ENCODE measurements at regions not wholly inside any gene's neighbourhood (a gene's known extent, or its start where the extent isn't known, plus 50 kb on each side); places are given as distances from the start of the nearest gene placed in this dataset.
A peak's percentile ranks its signal among the peaks of the same experiment; 100 is the strongest.

- Mint-ChIP-seq H3K27me3 (peaks cover 32% of the 10 kb centered on the region), H3K4me3 (no peak overlapping the region), H3K36me3 (ENCODE audit: low read depth) (no peaks in the 10 kb centered on the region), H3K4me1 (no peaks in the 10 kb centered on the region), H3K27ac (no peak overlapping the region)
- no peak for DNase-seq
- no peak for ATAC-seq
- H3K9me3 ChIP-seq (ENCODE audit: control insufficient read depth, low read length, poor library complexity, severe bottlenecking) = no peaks in the 10 kb centered on the region
Observed at GRCh38 chr13:97057176-97057575, 62.9 kb upstream of the OXGR1 start.

GRCh38 chr13:97058391-97058790 is 64.1 kb upstream of the OXGR1 start:
- DNase-seq (no peak), ATAC-seq (no peak)
- Mint-ChIP-seq H3K4me3 (peak overlapping the region; percentile 34), H3K27me3 (peaks cover 32% of the 10 kb centered on the region), H3K36me3 (ENCODE audit: low read depth) (no peaks in the 10 kb centered on the region), H3K4me1 (no peaks in the 10 kb centered on the region), H3K27ac (no peak overlapping the region)
- no peaks in the 10 kb centered on the region for H3K9me3 ChIP-seq (ENCODE audit: control insufficient read depth, low read length, poor library complexity, severe bottlenecking)

- H3K27me3 Mint-ChIP-seq = peaks cover 33% of the 10 kb centered on the region
- no peak overlapping the region for H3K4me3 Mint-ChIP-seq
- H3K9me3 ChIP-seq (ENCODE audit: control insufficient read depth, low read length, poor library complexity, severe bottlenecking) = no peaks in the 10 kb centered on the region
- no peaks in the 10 kb centered on the region for H3K4me1 Mint-ChIP-seq
- no peak overlapping the region for H3K27ac Mint-ChIP-seq
- no peak for DNase-seq
- ATAC-seq = no peak
- H3K36me3 Mint-ChIP-seq (ENCODE audit: low read depth) = no peaks in the 10 kb centered on the region
Observed at GRCh38 chr13:97058926-97059325, 64.7 kb upstream of the OXGR1 start.

GRCh38 chr13:97067017-97067895 is 73.0 kb upstream of the OXGR1 start:
- ATAC-seq (no peak), DNase-seq (no peak)
- Mint-ChIP-seq H3K4me1 (no peaks in the 10 kb centered on the region), H3K36me3 (ENCODE audit: low read depth) (peaks cover 2% of the 10 kb centered on the region), H3K27me3 (peaks cover 51% of the 10 kb centered on the region), H3K27ac (no peak overlapping the region), H3K4me3 (no peak overlapping the region)
- H3K9me3 ChIP-seq (ENCODE audit: control insufficient read depth, low read length, poor library complexity, severe bottlenecking) = no peaks in the 10 kb centered on the region

GRCh38 chr13:97068151-97068550 is 73.9 kb upstream of the OXGR1 start:
- peaks cover 51% of the 10 kb centered on the region for H3K27me3 Mint-ChIP-seq
- H3K9me3 ChIP-seq (ENCODE audit: control insufficient read depth, low read length, poor library complexity, severe bottlenecking) = no peaks in the 10 kb centered on the region
- peaks cover 2% of the 10 kb centered on the region for H3K36me3 Mint-ChIP-seq (ENCODE audit: low read depth)
- no peak overlapping the region for H3K4me3 Mint-ChIP-seq
- DNase-seq = no peak
- H3K27ac Mint-ChIP-seq = no peak overlapping the region
- no peaks in the 10 kb centered on the region for H3K4me1 Mint-ChIP-seq
- no peak for ATAC-seq

GRCh38 chr13:97069050-97069815 is 75.0 kb upstream of the OXGR1 start:
- H3K9me3 ChIP-seq (ENCODE audit: control insufficient read depth, low read length, poor library complexity, severe bottlenecking) = no peaks in the 10 kb centered on the region
- DNase-seq (no peak), ATAC-seq (no peak)
- no peak overlapping the region for H3K27ac Mint-ChIP-seq
- peaks cover 46% of the 10 kb centered on the region for H3K27me3 Mint-ChIP-seq
- H3K36me3 Mint-ChIP-seq (ENCODE audit: low read depth) = peaks cover 2% of the 10 kb centered on the region
- no peaks in the 10 kb centered on the region for H3K4me1 Mint-ChIP-seq
- H3K4me3 Mint-ChIP-seq = no peak overlapping the region

GRCh38 chr13:97072297-97072696 is 78.0 kb upstream of the OXGR1 start:
- ATAC-seq (no peak), DNase-seq (no peak)
- no peak overlapping the region for H3K27ac Mint-ChIP-seq
- H3K4me3 Mint-ChIP-seq = no peak overlapping the region
- peaks cover 2% of the 10 kb centered on the region for H3K36me3 Mint-ChIP-seq (ENCODE audit: low read depth)
- peaks cover 26% of the 10 kb centered on the region for H3K27me3 Mint-ChIP-seq
- no peaks in the 10 kb centered on the region for H3K4me1 Mint-ChIP-seq
- H3K9me3 ChIP-seq (ENCODE audit: control insufficient read depth, low read length, poor library complexity, severe bottlenecking) = peaks cover 3% of the 10 kb centered on the region

GRCh38 chr13:97074618-97075017 is 80.3 kb upstream of the OXGR1 start:
- ATAC-seq (no peak), DNase-seq (no peak)
- H3K27ac Mint-ChIP-seq = no peak overlapping the region
- no peaks in the 10 kb centered on the region for H3K4me1 Mint-ChIP-seq
- H3K36me3 Mint-ChIP-seq (ENCODE audit: low read depth) = peaks cover 2% of the 10 kb centered on the region
- no peak overlapping the region for H3K4me3 Mint-ChIP-seq
- peaks cover 25% of the 10 kb centered on the region for H3K27me3 Mint-ChIP-seq
- H3K9me3 ChIP-seq (ENCODE audit: control insufficient read depth, low read length, poor library complexity, severe bottlenecking) = peaks cover 3% of the 10 kb centered on the region

- H3K4me3 Mint-ChIP-seq = no peak overlapping the region
- ATAC-seq (no peak), DNase-seq (no peak)
- peaks cover 14% of the 10 kb centered on the region for H3K27me3 Mint-ChIP-seq
- H3K27ac Mint-ChIP-seq = no peak overlapping the region
- peaks cover 3% of the 10 kb centered on the region for H3K9me3 ChIP-seq (ENCODE audit: control insufficient read depth, low read length, poor library complexity, severe bottlenecking)
- no peaks in the 10 kb centered on the region for H3K36me3 Mint-ChIP-seq (ENCODE audit: low read depth)
- H3K4me1 Mint-ChIP-seq = no peaks in the 10 kb centered on the region
Observed at GRCh38 chr13:97076898-97077297, 82.6 kb upstream of the OXGR1 start.

GRCh38 chr13:97077341-97077740 is 83.1 kb upstream of the OXGR1 start:
- Mint-ChIP-seq H3K27ac (no peak overlapping the region), H3K4me3 (no peak overlapping the region), H3K36me3 (ENCODE audit: low read depth) (no peaks in the 10 kb centered on the region), H3K4me1 (no peaks in the 10 kb centered on the region), H3K27me3 (peaks cover 14% of the 10 kb centered on the region)
- ATAC-seq = no peak
- H3K9me3 ChIP-seq (ENCODE audit: control insufficient read depth, low read length, poor library complexity, severe bottlenecking) = peaks cover 3% of the 10 kb centered on the region
- DNase-seq = no peak

GRCh38 chr13:97079726-97080125 is 85.5 kb upstream of the OXGR1 start:
- DNase-seq (no peak), ATAC-seq (no peak)
- no peak overlapping the region for H3K4me3 Mint-ChIP-seq
- H3K36me3 Mint-ChIP-seq (ENCODE audit: low read depth) = no peaks in the 10 kb centered on the region
- H3K4me1 Mint-ChIP-seq = no peaks in the 10 kb centered on the region
- H3K27me3 Mint-ChIP-seq = peaks cover 29% of the 10 kb centered on the region
- no peak overlapping the region for H3K27ac Mint-ChIP-seq
- H3K9me3 ChIP-seq (ENCODE audit: control insufficient read depth, low read length, poor library complexity, severe bottlenecking) = peaks cover 5% of the 10 kb centered on the region

- Mint-ChIP-seq H3K27me3 (peaks cover 23% of the 10 kb centered on the region), H3K4me3 (no peak overlapping the region), H3K27ac (no peak overlapping the region), H3K4me1 (no peaks in the 10 kb centered on the region), H3K36me3 (ENCODE audit: low read depth) (peaks cover 3% of the 10 kb centered on the region)
- H3K9me3 ChIP-seq (ENCODE audit: control insufficient read depth, low read length, poor library complexity, severe bottlenecking) = peaks cover 2% of the 10 kb centered on the region
- ATAC-seq = no peak
- no peak for DNase-seq
Observed at GRCh38 chr13:97082461-97083207, 88.4 kb upstream of the OXGR1 start.

- Mint-ChIP-seq H3K4me3 (no peak overlapping the region), H3K36me3 (ENCODE audit: low read depth) (no peaks in the 10 kb centered on the region), H3K27ac (no peak overlapping the region), H3K27me3 (peaks cover 6% of the 10 kb centered on the region), H3K4me1 (no peaks in the 10 kb centered on the region)
- DNase-seq (no peak), ATAC-seq (no peak)
- H3K9me3 ChIP-seq (ENCODE audit: control insufficient read depth, low read length, poor library complexity, severe bottlenecking) = no peaks in the 10 kb centered on the region
Observed at GRCh38 chr13:97091196-97091595, 96.9 kb upstream of the OXGR1 start.

Measured in T-helper 17 cell (primary cell).